HG03521 (cell line): ENCODE measurements at regions not wholly inside any gene's neighbourhood (a gene's known extent, or its start where the extent isn't known, plus 50 kb on each side); places are given as distances from the start of the nearest gene placed in this dataset.

ENCODE experiments used
- ATAC-seq: cut with Tn5 transposase; IDR thresholded peaks from one replicate; pipeline ENCODE4 v1.9.1; 2021; ENCODE audit warnings: mild to moderate bottlenecking, moderate library complexity; ENCODE audit not compliant: unreplicated experiment

- ATAC-seq: no peak
These were observed 54.2 kb upstream of the IRX4 start for GRCh38 chr5:1936901-1937300.

GRCh38 chr5:1936413-1936812 is 53.7 kb upstream of the IRX4 start:
- ATAC-seq: no peak

- ATAC-seq: no peak
These were observed 52.2 kb upstream of the IRX4 start for GRCh38 chr5:1934801-1935429.

- no peak for ATAC-seq
These were observed 51.3 kb upstream of the IRX4 start for GRCh38 chr5:1934056-1934394.

- ATAC-seq: no peak
These were observed 50.8 kb upstream of the IRX4 start for GRCh38 chr5:1933364-1934055.
